Lower leg skin (tissue), 3 donors: ENCODE measurements at regions not wholly inside any gene's neighbourhood (a gene's known extent, or its start where the extent isn't known, plus 50 kb on each side); places are given as distances from the start of the nearest gene placed in this dataset.

Experiments used
- CTCF ChIP-seq, 3 donors: fragments of 450-650 bp; IDR thresholded peaks; one replicate each; pipeline ENCODE4 v1.5.1; 2016; ENCODE audit warnings: antibody characterized with exemption in 3 of 3, mild to moderate bottlenecking in 3 of 3, moderate library complexity in 2 of 3
- POLR2A ChIP-seq, 2 donors: fragments of 450-650 bp; IDR thresholded peaks; one replicate each; pipeline ENCODE4 v1.6.1; 2016 to 2017; ENCODE audit warnings: antibody characterized with exemption in 2 of 2, mild to moderate bottlenecking in 1 of 2, moderate library complexity in 1 of 2

DNA sequence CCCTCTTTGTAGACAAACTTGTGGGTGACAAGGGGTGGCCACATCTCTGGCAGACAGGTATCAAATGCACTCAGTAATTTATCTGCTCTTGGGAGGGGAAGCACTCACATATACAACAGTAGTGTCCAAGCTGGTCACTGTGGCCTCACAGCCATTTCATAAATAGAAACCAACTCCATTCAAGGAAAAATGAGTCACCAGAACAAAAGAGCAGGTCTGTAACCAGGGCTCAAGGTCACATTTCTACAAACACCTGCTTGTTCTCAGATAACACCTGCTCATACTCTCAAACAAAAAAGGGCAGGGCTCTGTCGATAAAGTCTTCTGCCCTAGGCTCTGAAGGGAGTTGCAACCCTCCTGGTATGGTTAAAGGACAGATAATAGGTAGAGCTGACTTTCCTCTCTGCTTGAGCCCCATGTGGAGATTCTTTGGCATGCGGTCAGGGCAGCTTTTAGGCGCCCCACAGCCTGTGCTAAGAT is 459.0 kb downstream of the BCL11A start:
- TF ChIP-seq CTCF (IDR thresholded peaks at IDR 0.05) (no peak), POLR2A (IDR thresholded peaks at IDR 0.05) (no peak)
